ENCODE measurements at regions not wholly inside any gene's neighbourhood (a gene's known extent, or its start where the extent isn't known, plus 50 kb on each side); places are given as distances from the start of the nearest gene placed in this dataset.
"Not testable (repeated sequence)": the region's sequence is repeated elsewhere in the genome, so short reads cannot be mapped to it uniquely, and the experiment has no call there.

DNA sequence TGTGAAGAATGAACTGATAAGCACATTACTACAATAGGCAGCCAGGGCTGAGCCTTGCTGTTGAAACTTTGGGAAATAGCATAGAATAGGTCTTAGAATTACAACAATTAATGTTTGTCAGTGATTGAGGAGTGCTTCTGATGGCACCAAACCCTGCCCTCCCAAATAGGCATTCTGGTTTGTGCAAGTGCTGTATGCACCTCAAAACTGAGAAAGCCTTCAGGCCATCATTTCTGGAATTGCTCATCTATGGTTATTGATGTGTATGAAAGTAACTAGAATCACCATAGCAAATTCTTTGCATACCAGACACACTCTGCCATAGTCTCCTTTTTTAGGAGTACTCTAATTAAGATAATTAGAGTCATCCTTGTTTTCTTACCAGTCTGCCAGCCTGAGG lies 585.0 kb upstream of the MBL2 start:
- H3K4me3 ChIP-seq (replicated peaks in 1 of 2; ENCODE audit: low read depth in 2 of 2, low read length in 2 of 2): no peak overlapping the region
- DNase-seq (ENCODE audit: low read depth in 2 of 2): no peak
- TF ChIP-seq, protein P1, sequence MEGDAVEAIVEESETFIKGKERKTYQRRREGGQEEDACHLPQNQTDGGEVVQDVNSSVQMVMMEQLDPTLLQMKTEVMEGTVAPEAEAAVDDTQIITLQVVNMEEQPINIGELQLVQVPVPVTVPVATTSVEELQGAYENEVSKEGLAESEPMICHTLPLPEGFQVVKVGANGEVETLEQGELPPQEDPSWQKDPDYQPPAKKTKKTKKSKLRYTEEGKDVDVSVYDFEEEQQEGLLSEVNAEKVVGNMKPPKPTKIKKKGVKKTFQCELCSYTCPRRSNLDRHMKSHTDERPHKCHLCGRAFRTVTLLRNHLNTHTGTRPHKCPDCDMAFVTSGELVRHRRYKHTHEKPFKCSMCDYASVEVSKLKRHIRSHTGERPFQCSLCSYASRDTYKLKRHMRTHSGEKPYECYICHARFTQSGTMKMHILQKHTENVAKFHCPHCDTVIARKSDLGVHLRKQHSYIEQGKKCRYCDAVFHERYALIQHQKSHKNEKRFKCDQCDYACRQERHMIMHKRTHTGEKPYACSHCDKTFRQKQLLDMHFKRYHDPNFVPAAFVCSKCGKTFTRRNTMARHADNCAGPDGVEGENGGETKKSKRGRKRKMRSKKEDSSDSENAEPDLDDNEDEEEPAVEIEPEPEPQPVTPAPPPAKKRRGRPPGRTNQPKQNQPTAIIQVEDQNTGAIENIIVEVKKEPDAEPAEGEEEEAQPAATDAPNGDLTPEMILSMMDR (IDR thresholded peaks at IDR 0.05; ENCODE audit: low read depth, low read length): no peak

DNA sequence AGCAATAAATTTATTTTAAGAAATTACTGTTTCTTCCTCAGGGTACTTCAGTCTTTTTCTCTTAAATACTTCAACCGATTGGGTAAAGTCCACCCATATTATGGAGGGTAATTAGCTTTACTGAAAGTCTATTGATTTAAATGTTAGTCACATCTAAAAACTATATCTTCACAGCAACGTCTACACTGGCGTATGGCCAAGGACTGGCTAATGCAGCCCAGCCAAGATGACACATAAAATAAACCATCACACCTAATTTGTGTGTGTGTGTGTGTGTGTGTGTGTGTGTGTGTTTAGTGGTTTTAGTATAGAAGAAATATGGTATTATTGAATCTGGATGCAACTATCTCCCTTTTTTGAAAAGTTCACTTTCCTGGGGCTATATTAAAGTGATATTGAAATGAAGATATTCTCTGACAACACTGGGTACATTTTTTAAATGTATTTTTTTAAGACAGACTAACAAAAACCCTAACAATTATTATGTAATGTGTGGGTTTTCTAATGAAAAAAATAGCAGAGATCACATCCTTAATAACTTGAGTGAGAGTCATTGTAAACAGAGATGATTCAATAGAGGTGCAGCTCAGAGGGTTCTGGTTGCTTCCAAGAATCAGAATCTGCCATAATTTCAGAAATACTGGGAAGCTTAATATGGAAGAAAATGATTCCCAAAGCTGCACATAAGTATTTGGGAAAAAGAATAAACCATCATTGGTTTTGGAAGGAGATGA lies 584.2 kb upstream of the MBL2 start:
- no peak overlapping the region for H3K4me3 ChIP-seq (replicated peaks in 1 of 2; ENCODE audit: low read depth in 2 of 2, low read length in 2 of 2)
- no peak for DNase-seq (ENCODE audit: low read depth in 2 of 2)
- TF ChIP-seq, protein P1 (IDR thresholded peaks at IDR 0.05; ENCODE audit: low read depth, low read length): no peak

DNA sequence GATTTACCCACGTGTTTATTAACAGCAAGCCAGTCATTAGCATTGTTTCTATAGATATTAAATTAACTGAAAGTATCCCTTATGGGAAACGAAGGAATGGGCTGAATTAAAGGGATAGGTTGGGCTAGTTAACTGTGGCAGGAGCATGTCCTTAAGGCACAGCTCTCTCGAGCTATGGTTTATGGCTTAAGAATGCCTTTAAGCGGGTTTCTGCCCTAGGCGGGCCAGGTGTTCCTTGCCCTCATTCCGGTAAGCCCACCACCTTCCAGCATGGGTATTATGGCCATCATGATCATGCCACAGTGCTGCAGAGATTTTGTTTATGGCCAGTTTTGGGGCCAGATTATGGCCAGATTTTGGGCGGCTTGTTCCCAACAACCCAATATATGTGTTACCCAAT lies 569.9 kb upstream of the MBL2 start:
- H3K4me3 ChIP-seq (replicated peaks in 1 of 2; ENCODE audit: low read depth in 2 of 2, low read length in 2 of 2); DNase-seq (ENCODE audit: low read depth in 2 of 2): not testable (repeated sequence)

DNA sequence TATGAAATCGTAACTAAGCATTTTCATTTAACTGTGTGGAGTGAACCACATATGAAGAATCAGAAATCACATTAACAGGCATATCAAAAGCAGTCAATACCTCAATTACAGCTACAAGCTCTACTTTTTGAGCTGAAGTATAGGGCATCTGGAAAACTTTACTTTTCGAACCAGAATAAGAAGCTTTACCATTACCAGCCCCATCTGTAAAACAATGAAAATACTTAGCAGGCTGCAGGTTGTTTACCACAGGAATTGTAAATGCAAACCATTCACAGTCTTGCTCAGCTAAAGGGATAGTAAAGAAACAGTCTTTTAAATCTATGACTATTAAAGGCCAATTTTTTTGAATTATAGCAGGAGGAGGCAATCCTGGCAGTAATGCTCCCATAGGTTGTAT lies 565.6 kb upstream of the MBL2 start:
- not testable (repeated sequence) for H3K4me3 ChIP-seq (replicated peaks in 1 of 2; ENCODE audit: low read depth in 2 of 2, low read length in 2 of 2); DNase-seq (ENCODE audit: low read depth in 2 of 2)

DNA sequence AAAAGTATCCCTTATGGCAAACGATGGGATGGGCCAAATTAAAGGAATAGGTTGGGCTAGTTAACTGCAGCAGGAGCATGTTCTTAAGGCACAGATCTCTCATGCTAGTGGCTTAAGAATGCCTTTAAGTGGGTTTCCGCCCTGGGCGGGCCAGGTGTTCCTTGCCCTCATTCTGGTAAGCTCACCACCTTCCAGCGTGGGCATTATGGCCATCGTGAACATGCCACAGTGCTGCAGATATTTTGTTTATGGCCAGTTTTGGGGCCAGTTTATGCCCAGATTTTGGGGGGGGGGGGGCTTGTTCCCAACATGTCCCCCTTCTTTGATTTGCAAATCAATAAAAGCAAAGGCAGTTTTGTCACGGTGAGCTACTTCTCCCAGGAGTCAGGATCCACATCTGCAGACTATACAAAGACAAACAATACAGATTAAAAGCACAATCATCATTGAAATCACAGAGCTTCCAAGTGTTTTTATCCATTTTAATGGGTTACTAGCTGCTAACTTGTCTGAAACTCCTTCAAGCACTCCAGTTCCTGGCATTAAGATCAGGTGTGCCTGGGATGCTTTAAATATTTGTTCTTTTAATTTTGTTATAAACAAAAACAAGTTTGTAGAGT lies 563.3 kb upstream of the MBL2 start:
- DNase-seq (ENCODE audit: low read depth in 2 of 2); H3K4me3 ChIP-seq (replicated peaks in 1 of 2; ENCODE audit: low read depth in 2 of 2, low read length in 2 of 2): not testable (repeated sequence)

DNA sequence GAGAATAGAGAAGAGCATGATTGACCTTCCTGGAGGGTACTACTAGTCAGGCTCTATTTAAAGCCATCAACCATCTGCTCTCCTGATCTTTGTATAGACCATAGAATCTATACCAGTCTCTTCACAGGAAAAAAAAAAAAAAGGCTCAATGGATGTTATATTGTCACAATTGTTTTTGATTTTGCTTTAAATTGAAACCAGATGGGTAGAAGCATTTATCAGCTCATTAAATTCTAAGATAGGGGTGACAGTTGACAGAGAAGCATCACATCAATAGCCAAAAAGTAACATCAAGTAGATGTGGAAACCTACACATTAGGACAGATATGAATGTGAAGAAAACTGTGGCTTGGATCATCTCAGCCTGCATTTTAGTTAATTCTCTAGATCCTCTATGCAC lies 558.9 kb upstream of the MBL2 start:
- TF ChIP-seq, protein P1 (IDR thresholded peaks at IDR 0.05; ENCODE audit: low read depth, low read length): no peak
- no peak for DNase-seq (ENCODE audit: low read depth in 2 of 2)
- no peak overlapping the region for H3K4me3 ChIP-seq (replicated peaks in 1 of 2; ENCODE audit: low read depth in 2 of 2, low read length in 2 of 2)

DNA sequence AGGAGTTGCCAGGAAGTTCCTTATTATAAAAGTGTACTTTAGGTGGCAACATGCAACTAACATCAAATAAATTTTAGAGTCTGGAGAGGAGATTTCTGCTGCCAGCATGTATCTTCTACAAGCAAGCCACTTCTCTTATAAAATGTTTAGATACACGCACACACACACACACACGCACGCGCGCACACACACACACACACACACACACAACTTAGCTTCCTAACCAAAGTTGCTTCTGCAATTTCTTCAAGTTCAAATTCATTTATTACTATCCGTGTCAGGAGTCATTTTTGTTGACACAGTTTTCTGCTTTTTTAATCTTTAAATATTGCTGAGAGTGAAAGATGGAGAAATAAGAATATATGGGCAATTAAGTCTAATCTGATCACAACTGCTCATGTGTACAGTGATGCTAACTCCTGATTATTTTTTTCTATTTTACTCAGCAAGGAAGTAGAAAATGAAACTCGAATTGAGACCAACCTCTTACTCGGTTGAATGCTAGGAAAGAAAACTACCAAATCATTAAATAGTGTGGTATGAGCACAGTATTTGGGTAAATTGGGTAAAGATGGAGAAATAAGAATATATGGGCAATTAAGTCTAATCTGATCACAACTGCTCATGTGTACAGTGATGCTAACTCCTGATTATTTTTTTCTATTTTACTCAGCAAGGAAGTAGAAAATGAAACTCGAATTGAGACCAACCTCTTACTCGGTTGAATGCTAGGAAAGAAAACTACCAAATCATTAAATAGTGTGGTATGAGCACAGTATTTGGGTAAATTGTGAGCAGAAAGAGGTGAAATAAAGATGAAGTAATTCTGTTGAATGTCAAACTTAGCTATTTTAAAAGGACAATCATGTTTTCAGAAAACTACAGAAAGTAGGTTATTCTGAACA lies 554.1 kb upstream of the MBL2 start:
- not testable (repeated sequence) for H3K4me3 ChIP-seq (replicated peaks in 1 of 2; ENCODE audit: low read depth in 2 of 2, low read length in 2 of 2); DNase-seq (ENCODE audit: low read depth in 2 of 2)

DNA sequence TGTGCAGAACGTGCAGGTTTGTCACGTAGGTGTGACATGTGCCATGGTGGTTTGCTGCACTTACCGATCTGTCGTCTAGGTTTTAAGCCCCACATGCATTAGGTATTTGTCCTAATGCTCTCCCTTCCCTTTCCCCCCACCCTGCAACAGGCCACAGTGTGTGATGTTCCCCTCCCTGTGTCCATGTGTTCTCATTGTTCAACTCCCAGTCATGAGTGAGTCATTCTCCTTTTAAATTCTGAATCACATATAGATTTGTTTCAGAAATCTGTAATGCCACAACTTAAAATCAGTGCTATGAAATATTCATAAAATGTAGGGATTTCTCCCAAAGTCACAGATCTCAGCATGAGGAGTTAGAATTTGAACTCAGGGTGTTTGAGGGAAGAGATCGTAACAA lies 552.5 kb upstream of the MBL2 start:
- DNase-seq (ENCODE audit: low read depth in 2 of 2): peak in 1 of 2 donors; percentile 63
- TF ChIP-seq, protein P1 (IDR thresholded peaks at IDR 0.05; ENCODE audit: low read depth, low read length): no peak
- H3K4me3 ChIP-seq (replicated peaks in 1 of 2; ENCODE audit: low read depth in 2 of 2, low read length in 2 of 2): no peak overlapping the region

Measured in cardiac fibroblast (primary cell).